K562 (cell line): ENCODE measurements at regions not wholly inside any gene's neighbourhood (a gene's known extent, or its start where the extent isn't known, plus 50 kb on each side); places are given as distances from the start of the nearest gene placed in this dataset.

ENCODE experiments used
- ATAC-seq: fragments of 200-7000 bp; cut with Tn5 transposase; 3 replicates; pipeline ENCODE4 v1.9.1; 2020; ENCODE audit warnings: moderate library complexity
- BruUV-seq: library from RNA; stranded (reverse); fragments of 400-500 nt; replicated peaks from 2 replicates; lab custom pipeline; 2021; lab: Mats Ljungman, UMichigan
- CTCF ChIA-PET: fragments of 300-600 bp; formaldehyde crosslinking; extraction: SDS; loops from one replicate; lab custom pipeline; 2021; ENCODE audit warnings: low intra/inter-chr PET ratio; lab: Yijun Ruan, JAX
- POLR2A ChIA-PET: fragments of 300-600, 350-650 bp; sonication (Branson Sonifier 250); formaldehyde crosslinking; extraction: SDS; loops from one replicate; lab custom pipeline; 2021; ENCODE audit warnings: antibody characterized with exemption, inconsistent platforms; lab: Yijun Ruan, JAX
- DNase-seq, 4 experiments: peaks; one replicate each; pipeline versions ENCODE4 v3.0.0 to v3.0.0-alpha.2; 2011 to 2018; ENCODE audit warnings: low spot score in 3 of 4, mixed read lengths in 3 of 4; ENCODE audit errors: extremely low read depth in 1 of 4
- FAIRE-seq: peaks from 2 replicates; lab custom pipeline; 2011; peaks lifted over from hg19 to GRCh38; lab: Jason Lieb, UNC
- H2AFZ ChIP-seq: 2 replicates; pipeline ENCODE4 v1.6.0; 2011; ENCODE audit warnings: low read depth, low read length, control low read depth, inconsistent platforms
- H3K27ac ChIP-seq: fragments of 200-600 bp; 3 replicates; pipeline ENCODE4 v1.8.0; 2011; ENCODE audit warnings: low read depth, mild to moderate bottlenecking, control low read depth, inconsistent platforms, low read length, moderate library complexity, mixed read lengths; ENCODE audit errors: extremely low read depth
- H3K27me3 ChIP-seq, 2 experiments: fragments of 300-600 bp in 1 of 2; 2 replicates in 1 of 2; 3 replicates in 1 of 2; pipeline versions ENCODE4 v1.6.0 to v1.8.0; 2011; ENCODE audit warnings: inconsistent platforms in 2 of 2, low read length in 2 of 2, mild to moderate bottlenecking in 1 of 2, mixed read lengths in 1 of 2, moderate library complexity in 1 of 2; ENCODE audit not compliant: control insufficient read depth in 2 of 2, insufficient read depth in 2 of 2
- H3K36me3 ChIP-seq: fragments of 300-600 bp; 3 replicates; pipeline ENCODE4 v1.8.0; 2011; ENCODE audit warnings: mild to moderate bottlenecking, low read length, inconsistent platforms; ENCODE audit not compliant: control insufficient read depth, insufficient read depth
- H3K4me1 ChIP-seq, 2 experiments: fragments of 200-600 bp in 1 of 2; replicated peaks in 1 of 2; 2 replicates in 1 of 2; 3 replicates in 1 of 2; pipeline versions ENCODE4 v1.5.1 to v1.8.0; 2011; ENCODE audit warnings: inconsistent platforms in 2 of 2, low read length in 2 of 2, mild to moderate bottlenecking in 1 of 2, mixed read lengths in 1 of 2, moderate library complexity in 1 of 2; ENCODE audit not compliant: control insufficient read depth in 2 of 2, insufficient read depth in 2 of 2
- H3K4me2 ChIP-seq: 2 replicates; pipeline ENCODE4 v1.6.1; 2011; ENCODE audit warnings: low read length, control low read depth, inconsistent platforms, mixed read lengths; ENCODE audit not compliant: insufficient read depth
- H3K4me3 ChIP-seq: fragments of 200-600 bp; sonication (generic), shearing (Covaris generic); 2 replicates; pipeline ENCODE4 v1.5.1; 2016; ENCODE audit warnings: control low read depth, inconsistent platforms
- H3K79me2 ChIP-seq: fragments of 200-600 bp; 3 replicates; pipeline ENCODE4 v1.8.0; 2011; ENCODE audit warnings: low read length, inconsistent platforms; ENCODE audit not compliant: control insufficient read depth, insufficient read depth
- H3K9ac ChIP-seq, 2 experiments: 2 replicates each; pipeline versions ENCODE4 v1.6.0 to v1.6.1; 2011; ENCODE audit warnings: low read depth in 2 of 2, low read length in 2 of 2, control low read depth in 1 of 2, inconsistent platforms in 1 of 2, mild to moderate bottlenecking in 1 of 2, mixed read lengths in 1 of 2; ENCODE audit not compliant: insufficient read depth in 1 of 2
- H3K9me1 ChIP-seq: one replicate; pipeline ENCODE4 v1.6.0; 2011; ENCODE audit warnings: inconsistent platforms, mild to moderate bottlenecking, low read length, moderate library complexity; ENCODE audit not compliant: control insufficient read depth, insufficient read depth
- H3K9me3 ChIP-seq: replicated peaks from 2 replicates; pipeline ENCODE4 v1.5.1; 2011; ENCODE audit warnings: low read depth, low read length, inconsistent platforms; ENCODE audit not compliant: control insufficient read depth, insufficient read depth
- H4K20me1 ChIP-seq: replicated peaks from 2 replicates; pipeline ENCODE4 v1.6.1; 2011; ENCODE audit warnings: low read length, inconsistent platforms, mixed read lengths; ENCODE audit not compliant: control insufficient read depth, insufficient read depth
- ATF7 ChIP-seq: fragments of 450-650 bp; IDR thresholded peaks from 2 replicates; pipeline ENCODE4 v1.7.1; 2014; ENCODE audit warnings: mild to moderate bottlenecking, moderate library complexity
- FOXA1 ChIP-seq: fragments of 450-650 bp; IDR thresholded peaks from 2 replicates; pipeline ENCODE4 v1.6.1; 2016; ENCODE audit warnings: mild to moderate bottlenecking, borderline replicate concordance
- FOXO4 ChIP-seq: fragments of 450-650 bp; formaldehyde crosslinking; IDR thresholded peaks from 2 replicates; pipeline ENCODE4 v1.4.0; 2020; ENCODE audit warnings: mild to moderate bottlenecking, moderate library complexity
- HOMEZ ChIP-seq: fragments of 250-450 bp; sonication (Bioruptor Pico); IDR thresholded peaks from 2 replicates; pipeline ENCODE4 v1.4.0; 2020; ENCODE audit warnings: mild to moderate bottlenecking, moderate library complexity
- KDM4B ChIP-seq, 2 experiments: fragments of 450-650 bp in 1 of 2; sonication (generic) in 1 of 2; IDR thresholded peaks; 2 replicates each; pipeline ENCODE4 v1.6.1; 2016 to 2017; ENCODE audit warnings: borderline replicate concordance in 2 of 2, antibody characterized with exemption in 1 of 2, low read depth in 1 of 2, mild to moderate bottlenecking in 1 of 2
- KLF6 ChIP-seq: fragments of 250-450 bp; sonication (Bioruptor Pico); IDR thresholded peaks from 2 replicates; pipeline ENCODE4 v1.4.0; 2020; ENCODE audit warnings: mild to moderate bottlenecking, moderate library complexity, borderline replicate concordance
- LEF1 ChIP-seq: fragments of 450-650 bp; IDR thresholded peaks from 2 replicates; pipeline ENCODE4 v1.6.1; 2016; ENCODE audit warnings: mild to moderate bottlenecking
- MED1 ChIP-seq: sonication (generic); formaldehyde crosslinking; IDR thresholded peaks from 2 replicates; pipeline ENCODE4 v1.8.1; 2023; ENCODE audit warnings: missing genetic modification reagents, borderline replicate concordance
- MNT ChIP-seq, 2 experiments: fragments of 450-650 bp; conservative IDR thresholded peaks; 2 replicates each; pipeline ENCODE4 v1.6.1; 2017; ENCODE audit warnings: mild to moderate bottlenecking in 2 of 2, moderate library complexity in 2 of 2
- NCOA4 ChIP-seq: fragments of 450-650 bp; IDR thresholded peaks from 2 replicates; pipeline ENCODE4 v1.6.1; 2018; ENCODE audit warnings: mild to moderate bottlenecking; ENCODE audit not compliant: partially characterized antibody
- SP2 ChIP-seq: IDR thresholded peaks from 2 replicates; pipeline ENCODE4 v1.6.1; 2011; ENCODE audit warnings: mild to moderate bottlenecking, low read depth, low read length, moderate library complexity; ENCODE audit not compliant: poor library complexity, severe bottlenecking; ENCODE audit errors: extremely low read depth
- SRSF3 ChIP-seq: fragments of 200-400 bp; formaldehyde crosslinking; IDR thresholded peaks from 2 replicates; pipeline ENCODE4 v1.6.1; 2016; ENCODE audit warnings: mild to moderate bottlenecking, low read length, moderate library complexity; ENCODE audit not compliant: insufficient read depth
- TEAD2 ChIP-seq: fragments of 450-650 bp; IDR thresholded peaks from 2 replicates; pipeline ENCODE4 v1.6.1; 2016; ENCODE audit warnings: missing genetic modification characterization, control low read depth, missing compliant biosample characterization
- THAP7 ChIP-seq: fragments of 250-450 bp; sonication (Bioruptor Pico); IDR thresholded peaks from 2 replicates; pipeline ENCODE4 v1.5.0; 2021
- TSHZ1 ChIP-seq: fragments of 250-450 bp; sonication (Bioruptor Pico); IDR thresholded peaks from 2 replicates; pipeline ENCODE4 v1.4.0; 2020; ENCODE audit warnings: mild to moderate bottlenecking, moderate library complexity
- in situ Hi-C: fragments of 300-500 bp; cut with MboI; formaldehyde crosslinking; loops from 4 replicates; pipeline ENCODE4 v1.15.0; 2018; ENCODE audit warnings: inconsistent platforms, mixed read lengths
- intact Hi-C: fragments of 100-400 bp; cut with micrococcal nuclease; formaldehyde crosslinking; loops from 2 replicates; pipeline ENCODE4 v1.14.2; 2022

GRCh38 chr13:103289681-103290080, 223.5 kb upstream of the SLC10A2 start:
- Histone ChIP-seq H3K9me3 (no peaks in the 10 kb centered on the region), H3K4me2 (no peak overlapping the region), H3K79me2 (no peaks in the 10 kb centered on the region), H3K36me3 (no peaks in the 10 kb centered on the region), H3K4me1 (no peaks in the 10 kb centered on the region), H3K9ac (no peak overlapping the region), H4K20me1 (no peaks in the 10 kb centered on the region), H3K4me3 (no peak overlapping the region), H3K27ac (no peak overlapping the region), H3K9me1 (no peaks in the 10 kb centered on the region), H3K27me3 (no peaks in the 10 kb centered on the region), H2AFZ (no peak overlapping the region)
- ATAC-seq, result no peak
- no TSS peak for BruUV-seq
- no peak for TF ChIP-seq LEF1
- TF ChIP-seq SRSF3, result no peak
- no peak for TF ChIP-seq KLF6
- no peak for TF ChIP-seq MNT (conservative IDR thresholded peaks at IDR 0.05)
- no peak for TF ChIP-seq HOMEZ (CRISPR knock-in tag)
- no peak for TF ChIP-seq ATF7
- TF ChIP-seq TEAD2, result no peak
- no peak for TF ChIP-seq MED1 (CRISPR knock-in tag)
- TF ChIP-seq SP2, result no peak
- TF ChIP-seq NCOA4, result no peak
- TF ChIP-seq THAP7 (CRISPR knock-in tag), result no peak
- TF ChIP-seq KDM4B (IDR thresholded peaks at IDR 0.05; ENCODE audit: borderline replicate concordance in 2 of 2, low read depth in 1 of 2), result no peak
- no peak for TF ChIP-seq FOXO4 (CRISPR knock-in tag)
- TF ChIP-seq TSHZ1 (CRISPR knock-in tag), result no peak
- no peak for TF ChIP-seq FOXA1
- no peak for FAIRE-seq
- ChIA-PET POLR2A (no interaction called here), CTCF (no interaction called here)
- intact Hi-C loops (no loop called here), in situ Hi-C loops (no loop called here)
- no peak for DNase-seq
